Stimulated activated CD4-positive, alpha-beta T cell treated with anti-CD3 and anti-CD28 coated beads, Interleukin-12 subunit alpha, Interleukin-12 subunit beta, amount 100 ng/mL, for 4 hours (primary cell): ENCODE measurements at regions not wholly inside any gene's neighbourhood (a gene's known extent, or its start where the extent isn't known, plus 50 kb on each side); places are given as distances from the start of the nearest gene placed in this dataset.

Experiments used
- DNase-seq: peaks from one replicate; pipeline ENCODE4 v3.0.0-alpha.2; 2020

GRCh38 chr6:4401408-4402368 lies 266.3 kb upstream of the ECI2 start:
- DNase-seq: no peak

- DNase-seq: no peak
These were observed 264.3 kb upstream of the ECI2 start for GRCh38 chr6:4399656-4400055.

- no peak for DNase-seq
These were observed 263.4 kb upstream of the ECI2 start for GRCh38 chr6:4398791-4399190.

- no peak for DNase-seq
These were observed 261.9 kb upstream of the ECI2 start for GRCh38 chr6:4397307-4397706.

GRCh38 chr6:4396044-4396443 lies 260.7 kb upstream of the ECI2 start:
- DNase-seq: no peak

GRCh38 chr6:4395386-4395785 lies 260.0 kb upstream of the ECI2 start:
- no peak for DNase-seq

- DNase-seq: no peak
These were observed 259.4 kb upstream of the ECI2 start for GRCh38 chr6:4394786-4395185.

- no peak for DNase-seq
These were observed 253.3 kb upstream of the ECI2 start for GRCh38 chr6:4388675-4389074.

GRCh38 chr6:4384656-4385055 lies 249.3 kb upstream of the ECI2 start:
- no peak for DNase-seq

- no peak for DNase-seq
These were observed 248.7 kb upstream of the ECI2 start for GRCh38 chr6:4383910-4384638.

GRCh38 chr6:4382362-4382853 lies 247.0 kb upstream of the ECI2 start:
- DNase-seq: no peak

- DNase-seq: no peak
These were observed 246.0 kb upstream of the ECI2 start for GRCh38 chr6:4381381-4381780.

GRCh38 chr6:4380881-4381281 lies 245.5 kb upstream of the ECI2 start:
- DNase-seq: no peak

GRCh38 chr6:4379958-4380357 lies 244.6 kb upstream of the ECI2 start:
- DNase-seq: no peak

- no peak for DNase-seq
These were observed 243.1 kb upstream of the ECI2 start for GRCh38 chr6:4378319-4378996.

- no peak for DNase-seq
These were observed 242.2 kb upstream of the ECI2 start for GRCh38 chr6:4377603-4378002.

- no peak for DNase-seq
These were observed 238.8 kb upstream of the ECI2 start for GRCh38 chr6:4374216-4374615.

GRCh38 chr6:4372866-4373265 lies 237.5 kb upstream of the ECI2 start:
- no peak for DNase-seq

- no peak for DNase-seq
These were observed 236.0 kb upstream of the ECI2 start for GRCh38 chr6:4371207-4371921.

GRCh38 chr6:4370066-4370465 lies 234.7 kb upstream of the ECI2 start:
- DNase-seq: no peak

GRCh38 chr6:4369616-4370015 lies 234.2 kb upstream of the ECI2 start:
- no peak for DNase-seq

GRCh38 chr6:4368649-4369048 lies 233.3 kb upstream of the ECI2 start:
- no peak for DNase-seq

GRCh38 chr6:4367643-4368042 lies 232.3 kb upstream of the ECI2 start:
- DNase-seq: no peak
